Peyer's patch (tissue), 4 donors: ENCODE measurements at regions not wholly inside any gene's neighbourhood (a gene's known extent, or its start where the extent isn't known, plus 50 kb on each side); places are given as distances from the start of the nearest gene placed in this dataset.

ENCODE experiments used
- DNase-seq, 3 donors: peaks; one replicate each; pipeline ENCODE4 v3.0.0-alpha.2; 2017 to 2019
- H3K27ac ChIP-seq, 4 donors: fragments of 200-600 bp; sonication (generic); one replicate each; pipeline ENCODE4 v1.5.1; 2016 to 2019
- H3K27me3 ChIP-seq, 2 donors: fragments of 200-600 bp; sonication (generic); one replicate each; pipeline ENCODE4 v1.5.1; 2019
- H3K36me3 ChIP-seq, 3 donors: fragments of 200-600 bp; sonication (generic); one replicate each; pipeline ENCODE4 v1.5.1; 2016 to 2019
- H3K4me1 ChIP-seq, 4 donors: fragments of 200-600 bp; sonication (generic); one replicate each; pipeline ENCODE4 v1.5.1; 2016 to 2019
- H3K4me3 ChIP-seq, 4 donors: fragments of 200-600 bp; sonication (generic); 1 replicate in 3 of 4; 2 replicates in 1 of 4; pipeline ENCODE4 v1.5.1; 2016 to 2019; ENCODE audit warnings: mild to moderate bottlenecking in 1 of 4
- H3K9me3 ChIP-seq, 4 donors: fragments of 200-600 bp; sonication (generic); one replicate each; pipeline ENCODE4 v1.5.1; 2016 to 2019; ENCODE audit warnings: mild to moderate bottlenecking in 1 of 4
- POLR2A ChIP-seq, 2 donors: fragments of 450-650 bp; IDR thresholded peaks; one replicate each; pipeline ENCODE4 v1.5.1; 2017; ENCODE audit warnings: antibody characterized with exemption in 2 of 2, mild to moderate bottlenecking in 2 of 2, moderate library complexity in 2 of 2
- TF ChIP-seq, protein P1 (sequence below), 6 experiments: fragments of 450-650 bp in 4 of 6; fragments of 200-600 bp in 2 of 6; sonication (generic) in 1 of 6; IDR thresholded peaks; one replicate each; pipeline ENCODE4 v1.5.1; 2017 to 2019; ENCODE audit warnings: antibody characterized with exemption in 6 of 6, mild to moderate bottlenecking in 3 of 6, moderate library complexity in 1 of 6

DNA sequence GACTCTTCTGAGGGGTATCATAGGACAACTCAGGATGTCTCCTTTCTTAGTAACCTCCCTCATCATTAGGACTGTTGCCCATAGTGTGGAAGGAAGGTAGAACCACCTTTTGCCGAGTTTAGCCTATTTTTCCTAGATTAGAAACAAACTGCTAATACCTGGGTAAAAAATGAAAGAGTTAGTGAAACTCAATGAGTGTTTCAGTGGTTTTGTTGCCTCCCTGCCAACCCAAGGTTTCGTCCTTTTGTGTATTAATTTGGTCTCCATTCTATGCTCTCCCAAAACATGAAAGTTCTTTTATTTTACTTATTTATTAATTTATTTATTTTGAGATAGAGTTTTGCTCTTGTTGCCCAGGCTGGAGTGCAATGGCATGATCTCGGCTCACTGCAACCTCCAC lies 174.9 kb upstream of the KCNJ16 start:
- DNase-seq: no peak
- H3K4me3 ChIP-seq: no peak overlapping the region
- H3K36me3 ChIP-seq: no peaks in the 10 kb centered on the region
- no peak overlapping the region for H3K27ac ChIP-seq
- H3K27me3 ChIP-seq: no peaks in the 10 kb centered on the region
- no peaks in the 10 kb centered on the region for H3K4me1 ChIP-seq
- H3K9me3 ChIP-seq: no peaks in the 10 kb centered on the region
- no peak for TF ChIP-seq POLR2A (IDR thresholded peaks at IDR 0.05)
- TF ChIP-seq, protein P1, sequence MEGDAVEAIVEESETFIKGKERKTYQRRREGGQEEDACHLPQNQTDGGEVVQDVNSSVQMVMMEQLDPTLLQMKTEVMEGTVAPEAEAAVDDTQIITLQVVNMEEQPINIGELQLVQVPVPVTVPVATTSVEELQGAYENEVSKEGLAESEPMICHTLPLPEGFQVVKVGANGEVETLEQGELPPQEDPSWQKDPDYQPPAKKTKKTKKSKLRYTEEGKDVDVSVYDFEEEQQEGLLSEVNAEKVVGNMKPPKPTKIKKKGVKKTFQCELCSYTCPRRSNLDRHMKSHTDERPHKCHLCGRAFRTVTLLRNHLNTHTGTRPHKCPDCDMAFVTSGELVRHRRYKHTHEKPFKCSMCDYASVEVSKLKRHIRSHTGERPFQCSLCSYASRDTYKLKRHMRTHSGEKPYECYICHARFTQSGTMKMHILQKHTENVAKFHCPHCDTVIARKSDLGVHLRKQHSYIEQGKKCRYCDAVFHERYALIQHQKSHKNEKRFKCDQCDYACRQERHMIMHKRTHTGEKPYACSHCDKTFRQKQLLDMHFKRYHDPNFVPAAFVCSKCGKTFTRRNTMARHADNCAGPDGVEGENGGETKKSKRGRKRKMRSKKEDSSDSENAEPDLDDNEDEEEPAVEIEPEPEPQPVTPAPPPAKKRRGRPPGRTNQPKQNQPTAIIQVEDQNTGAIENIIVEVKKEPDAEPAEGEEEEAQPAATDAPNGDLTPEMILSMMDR (IDR thresholded peaks at IDR 0.05): no peak

DNA sequence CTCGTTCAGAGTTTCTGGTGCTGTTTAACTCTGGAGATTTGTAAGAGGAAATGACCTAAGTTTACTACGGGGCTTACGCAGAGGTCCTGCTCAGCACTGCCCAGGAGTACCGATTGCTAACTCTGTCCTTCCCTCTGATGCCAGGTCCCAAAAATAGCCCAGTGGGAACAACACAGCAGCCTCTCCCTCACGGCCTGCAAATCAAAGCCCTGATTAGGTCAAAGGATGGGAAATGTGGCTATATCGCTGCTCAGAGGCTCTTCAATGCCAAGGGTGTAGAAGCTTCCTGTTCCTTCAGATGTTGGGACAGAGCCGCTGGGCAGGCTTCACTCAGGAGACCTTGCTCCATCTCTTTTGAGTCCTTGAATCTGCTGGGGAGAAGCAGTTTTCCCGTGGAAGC lies 174.2 kb upstream of the KCNJ16 start:
- Histone ChIP-seq H3K27me3 (no peaks in the 10 kb centered on the region), H3K9me3 (no peaks in the 10 kb centered on the region), H3K4me1 (no peaks in the 10 kb centered on the region), H3K27ac (no peak overlapping the region), H3K36me3 (no peaks in the 10 kb centered on the region), H3K4me3 (no peak overlapping the region)
- TF ChIP-seq, protein P1 (IDR thresholded peaks at IDR 0.05): no peak
- no peak for TF ChIP-seq POLR2A (IDR thresholded peaks at IDR 0.05)
- no peak for DNase-seq

DNA sequence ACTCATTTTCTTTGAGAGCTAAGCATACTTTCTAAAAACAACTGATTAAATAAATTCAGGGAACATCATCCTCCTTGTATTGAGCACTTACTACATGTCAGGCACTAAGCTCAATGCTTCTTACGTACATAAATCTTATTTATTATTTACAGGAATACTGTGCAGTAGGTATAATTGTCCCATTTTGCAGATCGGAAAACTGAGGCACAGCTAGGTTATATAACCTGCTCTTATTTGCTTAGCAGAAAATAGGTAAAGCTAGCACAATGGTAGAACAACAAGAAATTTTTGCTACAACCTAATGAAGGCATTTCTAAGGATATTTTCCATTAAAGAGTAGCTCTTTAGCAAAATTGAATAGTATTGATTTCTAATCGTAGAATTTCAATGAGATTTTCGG lies 168.7 kb upstream of the KCNJ16 start:
- Histone ChIP-seq H3K36me3 (no peaks in the 10 kb centered on the region), H3K9me3 (no peaks in the 10 kb centered on the region), H3K4me1 (no peaks in the 10 kb centered on the region), H3K27me3 (no peaks in the 10 kb centered on the region), H3K27ac (no peak overlapping the region), H3K4me3 (no peak overlapping the region)
- no peak for DNase-seq
- no peak for TF ChIP-seq POLR2A (IDR thresholded peaks at IDR 0.05)
- TF ChIP-seq, protein P1 (IDR thresholded peaks at IDR 0.05): no peak

DNA sequence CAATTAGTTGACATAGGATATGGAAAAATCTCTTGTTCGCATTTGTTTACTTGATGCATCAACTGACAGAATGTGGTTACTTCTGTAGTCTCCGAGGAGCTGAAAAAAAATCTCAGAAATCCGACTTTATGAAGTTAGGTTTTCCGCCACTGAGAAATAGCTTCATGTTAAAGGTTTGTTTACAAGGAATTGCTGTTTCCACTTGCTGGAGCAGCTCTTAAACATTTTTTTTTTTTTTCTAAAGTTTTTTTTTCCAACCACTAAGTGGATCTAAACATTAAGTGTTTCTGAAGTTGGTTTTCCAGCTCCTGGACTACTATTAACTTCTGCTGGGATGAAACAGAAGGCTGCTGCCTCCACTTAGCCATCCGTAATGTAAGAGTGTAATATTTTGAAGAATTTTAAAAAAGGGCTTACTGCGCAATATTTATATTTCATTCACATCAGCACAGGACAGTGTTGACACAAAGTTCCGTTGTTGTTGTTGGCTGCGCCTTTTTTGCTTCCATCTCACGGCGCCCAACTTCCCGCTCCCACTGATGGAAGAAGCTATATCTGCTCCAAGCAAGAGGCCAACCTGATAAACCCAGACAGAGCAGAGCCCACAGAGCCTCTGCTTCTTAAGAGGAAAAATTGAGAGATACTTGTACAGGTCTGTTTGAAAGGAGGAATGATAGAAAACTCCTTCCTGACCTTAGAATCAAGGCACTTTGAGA lies 167.7 kb upstream of the KCNJ16 start:
- no peak for DNase-seq
- no peak for TF ChIP-seq POLR2A (IDR thresholded peaks at IDR 0.05)
- TF ChIP-seq, protein P1 (IDR thresholded peaks at IDR 0.05): no peak
- H3K27me3 ChIP-seq: no peaks in the 10 kb centered on the region
- H3K27ac ChIP-seq: no peak overlapping the region
- H3K36me3 ChIP-seq: no peaks in the 10 kb centered on the region
- H3K4me3 ChIP-seq: no peak overlapping the region
- no peaks in the 10 kb centered on the region for H3K4me1 ChIP-seq
- no peaks in the 10 kb centered on the region for H3K9me3 ChIP-seq

DNA sequence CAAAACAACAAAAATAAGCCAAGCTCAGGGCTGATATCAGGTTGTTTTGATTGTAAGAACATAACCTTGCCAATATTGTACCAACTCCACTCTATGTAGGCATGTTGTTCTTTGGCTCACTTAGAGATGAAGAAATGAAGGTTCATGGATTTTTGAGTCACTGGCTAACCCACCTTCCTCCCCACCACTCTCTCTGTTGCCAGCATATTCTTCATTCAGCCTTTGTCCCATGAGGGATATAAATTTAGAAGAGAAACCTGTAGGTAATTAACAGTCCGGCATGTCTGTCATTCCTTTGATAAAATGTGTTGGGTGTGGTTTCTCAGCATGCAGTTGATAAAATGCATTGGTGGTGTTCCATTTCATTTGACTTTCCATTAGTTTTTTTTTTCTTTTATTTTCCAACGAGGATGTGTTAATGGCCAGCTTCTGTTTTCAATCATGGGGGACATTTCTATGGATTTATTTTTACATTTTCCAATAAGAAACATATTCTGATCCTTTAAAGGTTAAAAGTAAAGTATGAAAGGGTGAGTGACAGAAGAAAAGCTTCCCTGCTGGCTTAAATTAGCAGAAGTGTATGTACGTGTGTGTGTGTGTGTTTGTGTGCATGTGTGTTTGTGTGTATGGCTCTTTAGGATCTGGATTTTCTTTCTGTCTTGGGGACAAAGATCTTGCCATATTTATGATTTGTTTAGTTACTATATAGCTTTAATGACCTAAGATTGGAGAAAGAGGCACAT lies 166.2 kb upstream of the KCNJ16 start:
- TF ChIP-seq POLR2A (IDR thresholded peaks at IDR 0.05): no peak
- TF ChIP-seq, protein P1 (IDR thresholded peaks at IDR 0.05): no peak
- Histone ChIP-seq H3K9me3 (no peaks in the 10 kb centered on the region), H3K4me1 (no peaks in the 10 kb centered on the region), H3K27ac (no peak overlapping the region), H3K36me3 (no peaks in the 10 kb centered on the region), H3K4me3 (no peak overlapping the region), H3K27me3 (no peaks in the 10 kb centered on the region)
- no peak for DNase-seq
